ENCODE measurements at regions not wholly inside any gene's neighbourhood (a gene's known extent, or its start where the extent isn't known, plus 50 kb on each side); places are given as distances from the start of the nearest gene placed in this dataset.
"Not testable (repeated sequence)": the region's sequence is repeated elsewhere in the genome, so short reads cannot be mapped to it uniquely, and the experiment has no call there.

- DNase-seq (ENCODE audit: low read depth in 2 of 2) = no peak
Observed at GRCh38 chr2:205865056-205865455, 182.8 kb downstream of the NRP2 start.

DNA sequence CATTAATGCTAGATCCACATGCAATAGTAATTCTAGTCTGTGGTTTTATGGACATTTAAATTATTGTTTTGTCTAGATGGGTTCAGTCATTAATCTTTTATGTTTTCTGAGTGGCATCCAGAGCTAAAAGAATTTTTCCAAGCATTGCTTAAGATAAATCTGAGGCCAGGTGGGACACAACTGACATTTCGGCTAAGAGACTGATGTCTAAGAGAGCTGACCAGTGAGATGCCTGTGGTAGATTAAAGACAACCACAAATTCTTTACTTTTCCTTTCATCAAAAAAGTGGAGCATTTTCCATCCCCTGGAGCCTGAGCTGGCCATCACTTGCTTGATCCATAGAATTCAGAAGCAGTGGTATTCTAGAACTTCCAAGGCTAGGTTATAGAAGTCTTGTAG, 182.2 kb downstream of the NRP2 start:
- DNase-seq (ENCODE audit: low read depth in 2 of 2) = no peak

DNA sequence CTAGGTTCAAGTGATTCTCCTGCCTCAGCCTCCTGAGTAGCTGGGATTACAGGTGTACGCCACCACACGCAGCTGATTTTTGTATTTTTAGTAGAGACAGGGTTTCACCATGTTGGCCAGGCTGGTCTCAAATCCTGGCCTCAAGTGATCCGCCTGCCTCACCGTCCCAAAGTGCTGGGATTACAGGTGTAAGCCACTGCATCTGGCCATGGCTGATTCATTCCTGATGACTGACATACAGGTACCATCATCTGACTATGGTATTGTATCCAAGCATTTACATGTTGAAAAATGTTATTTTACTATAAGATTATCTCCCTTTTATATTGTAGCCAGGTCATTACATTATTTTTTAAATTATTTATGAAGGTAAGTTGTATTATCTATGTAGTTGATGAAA, 180.5 kb downstream of the NRP2 start:
- DNase-seq (ENCODE audit: low read depth in 2 of 2) = not testable (repeated sequence)

- DNase-seq (ENCODE audit: low read depth in 2 of 2) = no peak
Observed at GRCh38 chr2:205860885-205861284, 178.6 kb downstream of the NRP2 start.

DNA sequence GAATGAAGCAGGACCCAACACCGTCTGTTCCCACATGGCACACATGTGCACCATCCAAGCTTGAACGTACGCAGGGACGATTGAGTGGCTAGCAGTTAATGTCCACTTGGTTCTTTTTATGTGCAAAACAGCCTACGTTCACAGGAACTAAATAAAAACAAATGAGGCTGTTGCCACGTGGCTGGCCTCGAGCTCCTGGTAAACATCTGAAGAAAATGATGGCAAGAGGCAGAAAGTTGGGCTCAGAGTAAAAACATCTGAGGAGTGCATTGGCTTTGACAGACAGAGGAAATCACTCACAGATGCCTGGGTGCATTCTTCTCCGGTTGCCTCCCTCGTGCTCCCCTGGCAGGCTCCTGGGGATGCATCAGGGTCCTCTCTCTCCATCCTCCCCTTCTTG, 177.9 kb downstream of the NRP2 start:
- DNase-seq (ENCODE audit: low read depth in 2 of 2) = no peak

DNA sequence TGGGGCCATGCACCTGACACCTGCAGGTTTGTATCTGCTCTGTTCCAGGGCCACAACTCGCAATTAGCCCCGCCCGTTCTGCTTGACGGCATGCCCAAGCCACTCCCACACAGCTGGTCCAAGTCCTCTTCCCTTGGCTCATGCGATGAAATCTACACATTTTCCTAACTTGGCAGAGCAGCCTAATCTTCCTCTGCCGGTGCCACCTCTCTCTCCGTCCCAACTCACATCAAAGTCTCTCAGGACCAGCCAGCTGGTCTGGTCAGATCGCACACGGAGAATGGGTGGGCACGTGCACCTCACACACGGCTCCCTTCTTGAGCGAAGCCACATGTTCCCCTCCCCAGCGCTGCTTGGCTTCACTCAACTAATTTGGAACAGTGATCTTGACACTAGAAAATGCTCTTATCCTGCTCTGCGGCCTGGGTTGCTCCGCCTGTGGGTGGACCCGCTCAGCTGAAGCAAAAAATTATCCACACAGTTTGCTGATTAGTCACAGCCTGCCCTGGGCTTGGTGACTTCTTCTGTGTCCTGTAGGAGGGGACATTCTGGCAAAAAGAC, 176.7 kb downstream of the NRP2 start:
- DNase-seq (ENCODE audit: low read depth in 2 of 2) = no peak

DNA sequence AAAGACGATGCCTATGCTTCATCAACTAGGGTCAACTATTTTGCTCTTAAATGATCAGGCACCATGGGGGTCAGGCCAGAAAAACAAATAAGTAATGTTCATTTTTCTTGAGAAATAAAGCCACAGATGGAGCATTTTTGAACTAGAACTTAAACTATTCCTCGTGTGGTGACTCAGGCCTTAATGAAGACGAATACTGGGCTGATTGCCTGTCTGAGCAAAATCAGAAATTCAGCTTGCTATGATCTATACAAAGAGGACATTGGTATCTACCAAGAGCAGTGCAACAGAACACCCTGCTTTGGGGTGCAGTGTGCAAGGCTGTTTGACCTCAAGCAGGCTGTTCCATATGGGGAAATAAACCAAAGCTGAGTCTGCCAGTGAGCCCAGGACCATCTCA, 176.0 kb downstream of the NRP2 start:
- DNase-seq (ENCODE audit: low read depth in 2 of 2) = no peak

GRCh38 chr2:205857520-205858237, 175.4 kb downstream of the NRP2 start:
- DNase-seq (ENCODE audit: low read depth in 2 of 2) = no peak

- no peak for DNase-seq (ENCODE audit: low read depth in 2 of 2)
Observed at GRCh38 chr2:205852457-205852856, 170.2 kb downstream of the NRP2 start.

- DNase-seq (ENCODE audit: low read depth in 2 of 2) = no peak
Observed at GRCh38 chr2:205850611-205851010, 168.3 kb downstream of the NRP2 start.

- DNase-seq (ENCODE audit: low read depth in 2 of 2) = no peak
Observed at GRCh38 chr2:205850132-205850531, 167.8 kb downstream of the NRP2 start.

DNA sequence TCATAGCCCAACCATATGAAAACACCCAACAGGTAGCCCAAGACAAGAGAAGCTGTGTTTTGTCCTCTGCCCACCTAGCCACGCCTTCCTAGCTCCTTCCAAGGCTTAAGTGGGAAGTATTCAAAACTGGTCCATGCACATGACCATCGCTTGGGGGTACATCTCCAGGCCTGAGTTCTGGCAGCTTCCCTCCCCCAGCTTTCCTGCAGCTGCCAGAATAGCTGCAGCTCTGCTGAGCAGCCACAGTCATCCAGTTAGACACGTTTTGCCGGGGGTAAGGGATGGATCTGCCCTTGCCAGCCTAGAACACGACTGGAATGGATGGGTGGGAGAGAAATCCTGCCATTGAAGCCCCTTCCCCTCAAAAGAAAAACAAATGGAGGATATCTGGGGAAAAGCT, 166.8 kb downstream of the NRP2 start:
- no peak for DNase-seq (ENCODE audit: low read depth in 2 of 2)

DNA sequence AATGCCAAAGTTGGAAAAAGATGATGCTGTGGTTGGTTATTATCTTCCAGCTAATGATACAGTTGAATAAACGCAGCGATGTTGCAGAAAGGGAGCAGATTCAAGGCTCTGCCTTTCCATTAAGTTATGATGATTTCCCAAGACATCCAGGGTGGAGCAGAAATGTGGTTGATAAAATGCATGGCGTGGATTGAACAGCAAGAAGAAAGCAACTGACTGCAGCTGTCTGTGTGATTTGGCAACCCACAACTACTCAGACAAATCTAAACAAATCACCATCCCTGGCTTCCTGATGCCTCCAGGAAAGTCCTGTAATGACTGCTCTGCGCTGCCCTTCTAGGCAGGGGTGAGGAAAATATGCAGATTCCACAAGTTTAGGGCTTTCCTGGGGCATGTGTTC, 166.3 kb downstream of the NRP2 start:
- no peak for DNase-seq (ENCODE audit: low read depth in 2 of 2)

Data from fibroblast of skin of left biceps (primary cell).